ENCODE measurements at regions not wholly inside any gene's neighbourhood (a gene's known extent, or its start where the extent isn't known, plus 50 kb on each side); places are given as distances from the start of the nearest gene placed in this dataset.

DNA sequence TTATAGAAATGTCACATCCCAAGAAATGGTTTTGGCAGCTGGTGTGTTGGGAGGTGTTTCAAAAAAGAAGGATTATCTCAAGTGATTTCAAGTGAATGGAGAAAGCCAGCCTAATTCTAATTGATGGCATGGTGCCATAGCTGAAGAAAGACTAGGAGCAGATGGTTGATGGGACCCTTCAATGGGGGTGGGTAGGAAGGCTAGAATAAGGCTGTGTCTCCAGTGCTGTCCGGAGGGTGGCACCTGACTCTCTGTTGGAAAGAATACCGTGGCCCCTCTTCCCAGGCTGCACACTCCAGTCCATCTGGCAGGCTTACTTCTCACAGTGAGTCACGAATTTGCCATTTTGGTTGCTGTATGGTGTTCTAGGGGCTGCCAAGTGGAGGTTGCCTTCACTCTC, 51.0 kb upstream of the GPR12 start:
- TF ChIP-seq POLR2A (IDR thresholded peaks at IDR 0.05; ENCODE audit: low read length) (no peak), GATA1 (IDR thresholded peaks at IDR 0.05; ENCODE audit: low read depth, low read length) (no peak)

Measured in erythroblast (primary cell).